ENCODE measurements at regions not wholly inside any gene's neighbourhood (a gene's known extent, or its start where the extent isn't known, plus 50 kb on each side); places are given as distances from the start of the nearest gene placed in this dataset.

DNA sequence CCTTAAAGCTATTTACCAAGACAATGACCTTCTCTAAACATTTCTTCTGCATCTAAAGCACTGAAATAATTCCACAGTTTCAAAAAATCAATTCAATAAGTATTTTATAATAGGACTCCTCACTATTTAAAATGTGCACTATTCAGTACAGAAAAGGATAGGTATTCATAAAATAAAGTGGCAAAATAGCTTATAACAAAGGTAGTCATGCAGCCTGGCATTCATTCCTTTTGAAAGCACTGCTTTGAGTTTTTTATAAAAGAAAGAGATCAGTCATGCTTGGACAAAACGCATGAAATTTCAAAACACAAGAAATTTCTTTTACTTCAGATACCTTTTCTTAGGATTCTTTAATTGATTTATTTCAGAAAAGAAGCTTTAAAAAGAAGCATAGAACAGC lies 689.7 kb upstream of the PHF14 start:
- dilution Hi-C loops (cut with HindIII; ENCODE audit: low sequenced_read_pairs, unreplicated experiment) (no loop called here), in situ Hi-C loops (cut with MboI; ENCODE audit: low sequenced_read_pairs) (no loop called here), intact Hi-C loops (cut with micrococcal nuclease) (no loop called here)
- Histone ChIP-seq H3K23ac (ENCODE audit: low read depth, low read length) (no peak overlapping the region), H3K4me2 (ENCODE audit: low read depth, low read length) (no peak overlapping the region), H3K79me1 (ENCODE audit: low read depth in 1 of 2, low read length in 2 of 2) (no peaks in the 10 kb centered on the region), H3K27ac (ENCODE audit: insufficient read depth, low read length) (no peak overlapping the region), H2BK120ac (ENCODE audit: low read depth, low read length) (no peak overlapping the region), H3K9ac (ENCODE audit: low read depth, low read length) (no peak overlapping the region), H3K36me3 (ENCODE audit: control insufficient read depth, insufficient read depth, low read length) (no peaks in the 10 kb centered on the region), H3K56ac (ENCODE audit: extremely low read depth, insufficient read depth, low read length) (no peak overlapping the region), H4K20me1 (ENCODE audit: insufficient read depth, low read length) (no peaks in the 10 kb centered on the region), H3K9me3 (ENCODE audit: control insufficient read depth, insufficient read depth, low read length) (peaks cover 2% of the 10 kb centered on the region; the same call in 1 of the 2 replicates), H2AFZ (replicated peaks; ENCODE audit: low read length, poor library complexity) (no peak overlapping the region), H4K8ac (ENCODE audit: low read depth in 2 of 2, low read length in 2 of 2) (no peak overlapping the region), H4K5ac (ENCODE audit: low read depth, low read length) (no peak overlapping the region), H3K27me3 (ENCODE audit: control insufficient read depth, insufficient read depth, low read length) (no peaks in the 10 kb centered on the region), H2BK15ac (ENCODE audit: low read depth, low read length) (no peak overlapping the region), H3K4ac (ENCODE audit: low read depth, low read length) (no peak overlapping the region), H3K18ac (ENCODE audit: low read depth, low read length) (no peak overlapping the region), H3K4me3 (ENCODE audit: insufficient read depth, low read depth, low read length) (no peak overlapping the region), H2BK5ac (ENCODE audit: low read depth, low read length, poor library complexity, severe bottlenecking) (no peak overlapping the region), H3K9me1 (ENCODE audit: insufficient read depth, low read length) (no peaks in the 10 kb centered on the region), H4K91ac (ENCODE audit: insufficient read depth, low read depth, low read length) (no peak overlapping the region), H2AK5ac (ENCODE audit: low read depth, low read length) (no peak overlapping the region), H3K14ac (replicated peaks; ENCODE audit: low read depth, low read length) (no peak overlapping the region), H2BK20ac (ENCODE audit: low read depth, low read length) (no peak overlapping the region), H2AK9ac (replicated peaks; ENCODE audit: low read depth, low read length, poor library complexity) (no peak overlapping the region), H3K4me1 (ENCODE audit: control insufficient read depth, insufficient read depth, low read length) (no peaks in the 10 kb centered on the region)
- POLR2A ChIA-PET (ENCODE audit: unreplicated experiment), result interaction anchor here (0.7 kb wide), 1 partner anchor 35 kb away, joined by 4 read pairs; no protein-coding TSS in a partner anchor
- no CpG with 5 or more reads among the region's 1 CpG for WGBS, 2 experiments (ENCODE audit: extremely low coverage in 2 of 2, insufficient read length in 1 of 2)
- CTCF ChIA-PET, result no interaction called here
- BruUV-seq (replicated peaks), result no TSS peak
- no peak for DNase-seq
- TF ChIP-seq, protein P1, sequence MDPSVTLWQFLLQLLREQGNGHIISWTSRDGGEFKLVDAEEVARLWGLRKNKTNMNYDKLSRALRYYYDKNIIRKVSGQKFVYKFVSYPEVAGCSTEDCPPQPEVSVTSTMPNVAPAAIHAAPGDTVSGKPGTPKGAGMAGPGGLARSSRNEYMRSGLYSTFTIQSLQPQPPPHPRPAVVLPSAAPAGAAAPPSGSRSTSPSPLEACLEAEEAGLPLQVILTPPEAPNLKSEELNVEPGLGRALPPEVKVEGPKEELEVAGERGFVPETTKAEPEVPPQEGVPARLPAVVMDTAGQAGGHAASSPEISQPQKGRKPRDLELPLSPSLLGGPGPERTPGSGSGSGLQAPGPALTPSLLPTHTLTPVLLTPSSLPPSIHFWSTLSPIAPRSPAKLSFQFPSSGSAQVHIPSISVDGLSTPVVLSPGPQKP (IDR thresholded peaks at IDR 0.05; ENCODE audit: borderline replicate concordance, low read depth, low read length), result no peak
- TF ChIP-seq, protein P2, sequence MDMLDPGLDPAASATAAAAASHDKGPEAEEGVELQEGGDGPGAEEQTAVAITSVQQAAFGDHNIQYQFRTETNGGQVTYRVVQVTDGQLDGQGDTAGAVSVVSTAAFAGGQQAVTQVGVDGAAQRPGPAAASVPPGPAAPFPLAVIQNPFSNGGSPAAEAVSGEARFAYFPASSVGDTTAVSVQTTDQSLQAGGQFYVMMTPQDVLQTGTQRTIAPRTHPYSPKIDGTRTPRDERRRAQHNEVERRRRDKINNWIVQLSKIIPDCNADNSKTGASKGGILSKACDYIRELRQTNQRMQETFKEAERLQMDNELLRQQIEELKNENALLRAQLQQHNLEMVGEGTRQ (IDR thresholded peaks at IDR 0.05; ENCODE audit: low read depth, low read length), result no peak
- TF ChIP-seq FOS (IDR thresholded peaks at IDR 0.05; ENCODE audit: low read depth, low read length) (no peak), RFX5 (IDR thresholded peaks at IDR 0.05; ENCODE audit: low read depth, low read length) (no peak), RCOR1 (IDR thresholded peaks at IDR 0.05; ENCODE audit: insufficient replicate concordance, low read length) (no peak), SMC3 (IDR thresholded peaks at IDR 0.05; ENCODE audit: low read depth, low read length) (no peak), BHLHE40 (IDR thresholded peaks at IDR 0.05; ENCODE audit: low read depth, low read length) (no peak), MXI1 (IDR thresholded peaks at IDR 0.05; ENCODE audit: borderline replicate concordance, low read depth, low read length) (no peak), POLR2A (IDR thresholded peaks at IDR 0.05; ENCODE audit: low read depth, low read length) (no peak), NFE2L2 (IDR thresholded peaks at IDR 0.05; ENCODE audit: low read depth, low read length) (no peak), MAFK (IDR thresholded peaks at IDR 0.05; ENCODE audit: low read depth, low read length) (no peak), RAD21 (IDR thresholded peaks at IDR 0.05; ENCODE audit: low read length) (no peak), CHD1 (IDR thresholded peaks at IDR 0.05; ENCODE audit: low read depth, low read length) (no peak), MAZ (IDR thresholded peaks at IDR 0.05; ENCODE audit: borderline replicate concordance, low read depth, low read length) (no peak), CEBPB (IDR thresholded peaks at IDR 0.05; ENCODE audit: low read depth, low read length) (no peak)
- TF ChIP-seq, protein P3, sequence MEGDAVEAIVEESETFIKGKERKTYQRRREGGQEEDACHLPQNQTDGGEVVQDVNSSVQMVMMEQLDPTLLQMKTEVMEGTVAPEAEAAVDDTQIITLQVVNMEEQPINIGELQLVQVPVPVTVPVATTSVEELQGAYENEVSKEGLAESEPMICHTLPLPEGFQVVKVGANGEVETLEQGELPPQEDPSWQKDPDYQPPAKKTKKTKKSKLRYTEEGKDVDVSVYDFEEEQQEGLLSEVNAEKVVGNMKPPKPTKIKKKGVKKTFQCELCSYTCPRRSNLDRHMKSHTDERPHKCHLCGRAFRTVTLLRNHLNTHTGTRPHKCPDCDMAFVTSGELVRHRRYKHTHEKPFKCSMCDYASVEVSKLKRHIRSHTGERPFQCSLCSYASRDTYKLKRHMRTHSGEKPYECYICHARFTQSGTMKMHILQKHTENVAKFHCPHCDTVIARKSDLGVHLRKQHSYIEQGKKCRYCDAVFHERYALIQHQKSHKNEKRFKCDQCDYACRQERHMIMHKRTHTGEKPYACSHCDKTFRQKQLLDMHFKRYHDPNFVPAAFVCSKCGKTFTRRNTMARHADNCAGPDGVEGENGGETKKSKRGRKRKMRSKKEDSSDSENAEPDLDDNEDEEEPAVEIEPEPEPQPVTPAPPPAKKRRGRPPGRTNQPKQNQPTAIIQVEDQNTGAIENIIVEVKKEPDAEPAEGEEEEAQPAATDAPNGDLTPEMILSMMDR (conservative IDR thresholded peaks at IDR 0.05; ENCODE audit: low read depth, low read length), result no peak
- no peak for ATAC-seq (ENCODE audit: low read depth)

All from IMR-90 (cell line).